ENCODE measurements at regions not wholly inside any gene's neighbourhood (a gene's known extent, or its start where the extent isn't known, plus 50 kb on each side); places are given as distances from the start of the nearest gene placed in this dataset.

DNA sequence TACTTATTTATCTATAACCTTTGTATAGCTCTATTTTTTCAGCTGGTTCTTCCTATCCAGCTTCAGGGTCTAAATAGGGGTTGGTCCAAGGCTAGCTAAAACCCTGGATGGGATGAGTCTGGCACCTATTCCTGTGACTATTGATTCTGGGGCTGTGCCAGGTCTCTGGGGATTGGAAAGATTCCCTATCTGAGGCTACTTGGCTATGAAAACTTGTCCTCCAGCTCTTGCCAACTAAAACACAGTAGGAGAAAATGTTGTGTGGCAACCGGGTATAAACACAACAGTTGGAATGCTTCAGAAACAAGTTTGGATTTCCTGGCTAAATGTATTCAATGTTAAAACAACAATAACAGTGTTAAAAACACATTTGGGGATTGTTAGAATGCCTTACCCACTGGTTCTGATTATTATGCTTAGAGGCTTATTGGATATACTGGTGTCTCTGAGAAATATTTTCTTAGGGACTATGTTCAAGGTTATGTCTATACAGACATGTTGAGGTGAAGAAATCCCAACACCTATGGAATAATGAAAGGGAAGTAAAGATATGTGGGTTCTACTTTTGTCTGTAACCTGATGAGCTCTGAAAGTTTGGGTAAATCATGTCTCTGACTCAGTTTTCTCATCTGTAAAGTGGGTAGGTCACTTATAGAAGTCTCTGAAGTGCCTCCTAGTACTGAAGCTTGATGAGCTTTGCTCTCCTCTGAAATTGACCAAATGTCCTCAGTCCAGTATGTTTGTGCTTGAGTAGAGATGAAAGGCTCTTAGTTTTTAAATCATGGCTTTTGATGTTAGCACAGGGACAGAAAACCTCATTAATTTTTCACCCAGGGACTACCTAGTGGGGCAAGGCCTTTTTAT, 460.7 kb downstream of the MTX2 start:
- DNase-seq (ENCODE audit: low read depth in 2 of 2) = no peak

DNA sequence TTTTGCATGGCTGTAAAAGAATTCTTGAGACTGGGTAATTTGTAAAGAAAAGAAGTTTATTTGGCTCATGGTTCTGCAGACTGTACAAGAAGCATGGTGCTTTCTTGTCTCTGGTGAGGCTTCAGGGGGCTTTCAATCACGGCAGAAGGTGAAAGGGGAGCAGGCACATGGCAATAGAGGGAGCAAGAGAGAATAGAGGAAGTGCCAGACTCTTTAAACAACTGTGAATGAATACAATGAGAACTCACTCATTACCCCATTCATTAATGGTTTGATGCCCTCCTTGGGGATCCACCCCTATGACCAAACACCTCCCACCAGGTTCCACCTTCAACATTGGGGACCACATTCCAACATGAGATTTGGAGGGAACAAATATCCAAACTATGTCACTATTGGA, 463.5 kb downstream of the MTX2 start:
- DNase-seq (ENCODE audit: low read depth in 2 of 2) = no peak

DNA sequence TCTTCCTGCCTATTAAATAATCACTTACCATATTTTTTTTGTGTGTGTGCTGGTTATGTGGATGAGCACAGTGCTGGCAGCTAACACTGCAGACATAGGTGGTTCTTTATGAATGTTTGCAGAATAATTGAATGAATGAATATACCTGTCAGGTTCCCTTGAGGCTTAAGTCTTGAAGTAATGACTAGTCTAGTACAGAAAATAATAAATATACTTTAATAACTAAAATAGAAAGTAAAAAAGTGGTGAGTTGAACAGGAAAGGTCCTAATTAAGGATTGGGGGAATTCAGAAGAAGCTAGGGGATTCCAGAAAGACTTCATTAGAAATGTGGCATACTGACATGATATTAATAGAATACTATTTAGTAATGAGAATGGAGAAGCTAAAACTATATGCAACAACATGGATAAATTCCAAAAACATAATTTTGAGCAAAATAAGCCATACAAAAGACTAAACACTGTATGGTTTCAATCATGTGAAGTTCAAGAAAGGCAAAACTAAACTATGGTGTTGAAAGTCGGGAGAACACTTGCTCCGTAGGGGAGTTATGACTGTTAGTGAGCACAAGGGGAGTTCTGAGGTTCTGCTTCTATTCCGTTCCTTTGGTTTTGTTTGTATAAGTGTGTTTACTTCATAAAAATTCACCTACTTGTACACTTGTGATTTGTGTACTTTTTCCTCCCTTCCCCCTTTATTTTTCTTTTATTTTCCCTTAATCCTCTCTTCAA, 464.6 kb downstream of the MTX2 start:
- no peak for DNase-seq (ENCODE audit: low read depth in 2 of 2)

DNA sequence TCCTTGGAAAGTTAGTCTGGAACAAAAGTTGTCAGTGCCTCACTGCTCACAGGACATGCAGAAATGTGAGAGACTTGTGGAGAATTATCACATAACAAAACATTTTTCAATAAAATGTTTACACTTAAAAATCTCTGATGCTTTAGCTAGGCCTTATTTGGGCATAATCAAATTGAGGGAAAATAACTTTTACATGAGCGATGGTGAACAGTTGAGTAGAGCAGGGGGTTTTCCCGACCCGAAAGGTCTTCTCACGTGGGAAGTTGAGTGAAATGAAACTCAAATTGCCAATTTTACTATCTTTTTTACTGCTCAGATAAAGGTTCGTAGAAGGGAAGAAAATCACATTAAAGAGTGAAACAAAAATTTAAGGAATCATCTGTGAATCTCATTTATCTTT, 465.6 kb downstream of the MTX2 start:
- DNase-seq (ENCODE audit: low read depth in 2 of 2) = no peak

DNA sequence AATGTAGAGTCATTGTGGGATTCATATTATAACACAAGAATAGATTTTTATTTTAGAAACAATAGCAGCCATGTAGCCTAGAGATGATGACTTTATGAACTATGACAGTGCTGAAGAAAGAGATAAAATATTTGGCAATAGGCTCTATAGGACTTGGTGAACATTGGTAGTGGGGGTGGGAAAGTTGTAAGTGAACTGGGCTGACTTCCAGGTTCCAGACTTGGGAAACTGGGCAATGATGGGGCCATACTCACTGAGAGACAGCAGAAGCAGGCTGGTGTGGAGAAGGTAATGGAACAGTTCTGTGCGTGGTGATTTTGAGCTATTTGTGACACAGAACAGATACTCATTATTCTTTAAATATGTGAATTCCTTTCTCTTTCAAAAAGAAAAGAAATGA, 470.3 kb upstream of the HNRNPA3 start:
- DNase-seq (ENCODE audit: low read depth in 2 of 2) = no peak

DNA sequence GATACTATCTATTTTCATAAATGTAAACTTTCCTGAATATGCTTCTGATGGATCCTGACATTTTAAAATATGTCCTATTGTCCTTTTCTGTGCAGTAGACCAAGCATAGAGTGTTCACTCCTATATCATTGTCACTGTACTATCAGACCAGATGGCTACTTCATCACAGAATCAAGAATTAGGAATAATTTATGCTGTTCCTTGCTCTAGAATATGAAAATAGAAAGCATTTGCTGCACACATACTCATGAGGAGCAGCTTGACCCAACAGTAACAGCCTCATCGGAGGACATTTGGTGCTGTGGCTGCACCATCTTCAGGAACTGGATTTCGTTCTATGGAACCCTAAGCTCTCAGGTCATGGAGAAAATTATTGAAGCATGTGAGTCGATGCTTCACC, 468.9 kb upstream of the HNRNPA3 start:
- no peak for DNase-seq (ENCODE audit: low read depth in 2 of 2)

DNA sequence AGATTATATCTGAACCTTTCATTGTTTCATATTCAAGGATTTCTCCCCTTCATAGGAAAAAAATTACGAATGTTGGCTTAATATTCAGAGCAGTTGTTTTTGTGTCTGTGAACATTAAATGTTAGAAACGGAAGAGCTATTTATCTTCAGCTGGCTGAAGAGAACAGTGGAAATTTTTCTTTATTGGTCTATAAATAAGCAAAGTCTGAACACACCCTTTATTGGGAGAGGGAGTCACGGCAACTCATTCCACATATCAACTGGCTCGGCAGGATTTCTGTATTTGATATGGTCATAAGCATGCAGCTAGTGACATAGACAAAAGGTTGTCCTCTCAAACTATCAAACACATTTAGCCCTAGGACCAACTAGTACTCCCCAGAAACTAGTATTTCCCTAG, 468.4 kb upstream of the HNRNPA3 start:
- DNase-seq (ENCODE audit: low read depth in 2 of 2) = no peak

DNA sequence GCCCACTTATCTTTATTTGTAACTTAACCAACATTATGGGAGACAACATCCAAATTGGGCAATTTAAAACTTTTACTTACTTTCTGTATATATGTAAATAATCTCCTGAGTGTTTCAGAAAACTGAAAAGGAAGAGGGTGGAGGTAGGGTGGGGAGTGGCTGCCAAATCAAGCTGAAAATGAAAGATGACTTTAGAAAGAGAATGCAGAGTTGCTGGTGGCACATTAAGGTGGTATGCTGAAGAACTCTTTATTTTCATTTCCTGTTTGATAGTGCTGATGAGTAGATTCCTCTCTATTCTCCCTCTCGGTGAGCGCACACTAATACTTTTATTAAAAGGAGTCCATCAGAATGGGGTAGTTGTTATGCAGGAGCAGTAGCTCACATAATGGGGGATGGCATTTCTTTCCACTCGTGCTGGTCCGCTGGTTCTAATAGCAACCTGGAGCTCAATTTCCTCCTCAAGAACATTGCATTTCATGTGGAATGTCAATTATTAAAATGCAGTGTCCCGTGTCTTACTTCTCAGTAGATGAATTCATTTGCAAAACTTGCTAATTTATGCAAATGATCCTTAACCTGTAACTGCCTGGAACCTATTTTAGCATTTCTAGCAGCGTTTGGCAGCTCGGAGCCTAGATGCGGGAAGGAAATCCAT, 466.9 kb upstream of the HNRNPA3 start:
- no peak for DNase-seq (ENCODE audit: low read depth in 2 of 2)

DNA sequence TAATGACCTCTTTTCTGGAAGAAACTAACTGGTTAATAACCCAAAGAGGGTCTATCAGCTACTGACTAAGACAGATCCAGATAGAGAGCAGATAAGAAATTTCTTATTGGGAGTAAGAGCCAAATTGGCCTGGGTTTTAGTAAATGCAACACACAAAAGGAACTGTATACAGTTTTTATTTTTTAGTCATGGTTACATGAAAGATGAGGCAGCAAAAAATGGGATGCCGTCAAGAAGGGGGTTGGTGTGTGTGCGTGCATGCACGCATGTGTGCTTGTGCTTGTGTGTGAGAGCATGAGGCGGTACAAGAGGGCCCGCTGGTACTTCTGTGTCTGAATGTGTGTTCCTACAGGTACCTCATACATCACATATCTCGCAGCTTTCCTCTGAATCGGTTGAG, 466.2 kb upstream of the HNRNPA3 start:
- no peak for DNase-seq (ENCODE audit: low read depth in 2 of 2)

DNA sequence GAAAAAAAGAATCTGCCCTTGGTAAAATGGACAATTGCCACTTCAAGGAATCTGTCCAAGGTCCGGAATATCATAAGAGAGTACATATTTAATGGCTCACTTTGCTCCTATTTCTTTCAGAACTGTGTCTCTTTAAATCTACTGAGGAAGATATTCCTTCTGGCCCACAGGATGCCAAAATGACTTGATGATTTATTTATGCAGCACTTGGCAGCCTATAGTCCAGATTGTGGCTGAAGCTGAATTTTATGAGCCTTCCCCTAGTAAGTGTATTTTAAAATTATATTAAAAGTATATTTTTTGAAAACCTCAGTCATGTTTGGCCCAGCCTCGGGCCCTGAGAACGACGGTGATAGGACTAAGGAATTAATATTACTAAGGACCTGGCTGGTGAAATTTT, 465.1 kb upstream of the HNRNPA3 start:
- no peak for DNase-seq (ENCODE audit: low read depth in 2 of 2)

DNA sequence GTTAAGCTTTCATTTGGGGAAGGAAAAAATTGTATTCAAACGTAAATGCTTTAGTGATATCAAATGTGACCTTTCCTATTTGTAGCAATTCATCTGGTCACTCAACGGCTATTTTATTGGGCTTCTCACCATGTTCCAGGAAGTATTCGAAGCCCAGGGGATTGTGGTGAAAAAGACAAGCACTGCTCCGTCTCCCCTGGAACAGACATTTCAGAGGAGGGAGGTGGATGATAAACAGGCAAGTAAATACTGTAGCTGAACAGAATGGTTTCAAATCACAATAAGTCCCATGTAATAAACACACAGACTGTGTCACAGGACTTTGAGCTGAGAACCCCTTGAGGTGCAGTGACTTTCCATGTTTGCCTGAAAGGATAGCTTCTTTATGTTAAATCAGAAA, 464.7 kb upstream of the HNRNPA3 start:
- no peak for DNase-seq (ENCODE audit: low read depth in 2 of 2)

DNA sequence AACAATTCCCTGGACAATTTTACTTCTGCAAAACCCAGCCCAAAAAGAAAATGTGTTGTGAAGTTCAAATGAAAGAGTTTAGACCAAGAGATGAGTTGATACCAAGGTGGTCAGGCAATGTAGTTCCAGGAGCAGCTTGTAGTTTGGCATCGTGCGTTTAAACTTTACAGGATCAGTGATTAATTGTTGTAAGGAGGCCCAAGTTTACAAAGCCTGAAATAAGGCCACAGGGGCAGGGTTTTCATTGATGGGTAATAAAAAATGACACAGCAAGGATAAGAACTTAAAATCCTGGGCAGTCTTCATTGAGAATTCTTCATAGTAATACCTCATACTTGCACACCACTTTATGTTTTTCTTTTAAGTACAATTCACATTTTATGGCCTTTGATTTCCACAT, 463.9 kb upstream of the HNRNPA3 start:
- no peak for DNase-seq (ENCODE audit: low read depth in 2 of 2)

DNA sequence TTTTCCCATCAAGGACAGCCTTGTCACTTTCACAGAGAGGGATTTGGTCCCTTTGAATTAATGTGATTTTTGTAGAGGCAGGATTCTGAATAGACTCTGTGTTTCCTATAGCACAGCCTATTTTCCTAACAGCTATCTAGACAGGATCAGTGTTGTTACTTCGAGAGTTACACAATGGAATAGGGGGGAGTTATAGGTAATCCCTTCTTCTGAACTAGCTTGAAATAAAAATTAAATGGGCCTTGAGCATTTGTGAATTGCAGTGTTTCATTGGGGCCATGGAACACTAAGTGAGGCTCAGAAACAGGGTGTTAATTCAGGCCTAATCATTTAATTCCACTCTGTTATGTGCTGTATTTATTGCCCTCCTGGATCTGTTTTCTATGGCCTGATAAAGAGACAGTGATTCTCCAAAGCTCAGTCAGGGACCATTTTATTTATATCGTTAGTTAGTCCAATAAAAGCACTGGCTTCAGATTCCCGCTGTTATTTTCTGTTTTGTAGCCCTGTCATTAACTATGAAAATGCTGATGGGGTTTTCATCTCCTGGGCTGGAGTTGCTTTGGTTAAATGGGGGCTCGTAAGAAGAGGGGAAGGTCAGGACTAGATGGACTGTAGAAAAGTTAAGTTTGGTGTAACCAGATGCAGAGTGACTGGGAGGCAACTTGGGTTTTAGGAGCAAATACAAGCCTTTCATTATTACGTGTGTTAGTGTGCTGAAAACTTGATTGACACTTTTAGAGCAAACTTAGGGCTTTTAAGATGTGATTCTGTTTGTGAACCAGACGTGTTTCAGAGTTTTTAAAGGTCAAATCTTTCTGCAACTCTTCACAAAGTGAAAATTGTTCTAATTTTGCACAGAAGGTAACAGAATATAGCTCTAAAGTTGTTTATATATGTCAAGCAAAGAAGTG, 461.0 kb upstream of the HNRNPA3 start:
- no peak for DNase-seq (ENCODE audit: low read depth in 2 of 2)

DNA sequence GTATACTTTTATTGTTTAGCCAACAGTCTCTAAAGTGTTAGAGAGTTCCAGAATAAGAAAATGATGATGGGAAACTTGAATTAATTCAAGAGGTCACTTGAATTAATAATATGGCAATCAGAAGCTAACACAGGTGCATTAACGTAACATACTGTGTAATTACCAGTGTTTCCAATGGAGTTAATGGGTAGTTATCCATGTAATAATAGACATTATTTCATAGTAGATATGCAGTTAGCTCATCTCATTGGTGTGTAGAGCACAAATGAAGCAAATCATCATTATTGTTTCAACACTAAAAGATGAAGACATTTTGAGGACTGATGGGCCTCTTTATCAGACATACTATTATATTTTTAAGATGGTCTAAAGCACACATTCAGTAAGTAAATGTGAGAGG, 460.3 kb upstream of the HNRNPA3 start:
- DNase-seq (ENCODE audit: low read depth in 2 of 2) = no peak

DNA sequence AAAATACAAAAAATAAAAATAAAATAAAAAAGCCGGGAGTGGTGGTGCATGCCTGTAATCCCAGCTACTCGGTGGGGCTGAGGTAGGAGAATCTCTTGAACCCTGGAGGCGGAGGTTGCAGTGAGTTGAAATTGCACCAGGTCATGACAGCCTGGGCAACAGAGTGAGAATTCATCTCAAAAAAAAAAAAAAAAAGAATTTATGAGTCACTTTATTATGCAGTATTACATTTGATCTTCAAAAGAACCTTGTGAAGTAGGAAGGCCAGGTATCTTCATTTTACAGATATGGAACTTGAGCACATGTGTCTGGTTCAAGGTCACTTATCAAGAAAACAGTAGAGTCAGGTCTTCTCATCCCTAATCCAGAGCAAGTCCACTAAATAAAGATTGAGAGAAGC, 459.4 kb upstream of the HNRNPA3 start:
- DNase-seq (ENCODE audit: low read depth in 2 of 2) = no peak

DNA sequence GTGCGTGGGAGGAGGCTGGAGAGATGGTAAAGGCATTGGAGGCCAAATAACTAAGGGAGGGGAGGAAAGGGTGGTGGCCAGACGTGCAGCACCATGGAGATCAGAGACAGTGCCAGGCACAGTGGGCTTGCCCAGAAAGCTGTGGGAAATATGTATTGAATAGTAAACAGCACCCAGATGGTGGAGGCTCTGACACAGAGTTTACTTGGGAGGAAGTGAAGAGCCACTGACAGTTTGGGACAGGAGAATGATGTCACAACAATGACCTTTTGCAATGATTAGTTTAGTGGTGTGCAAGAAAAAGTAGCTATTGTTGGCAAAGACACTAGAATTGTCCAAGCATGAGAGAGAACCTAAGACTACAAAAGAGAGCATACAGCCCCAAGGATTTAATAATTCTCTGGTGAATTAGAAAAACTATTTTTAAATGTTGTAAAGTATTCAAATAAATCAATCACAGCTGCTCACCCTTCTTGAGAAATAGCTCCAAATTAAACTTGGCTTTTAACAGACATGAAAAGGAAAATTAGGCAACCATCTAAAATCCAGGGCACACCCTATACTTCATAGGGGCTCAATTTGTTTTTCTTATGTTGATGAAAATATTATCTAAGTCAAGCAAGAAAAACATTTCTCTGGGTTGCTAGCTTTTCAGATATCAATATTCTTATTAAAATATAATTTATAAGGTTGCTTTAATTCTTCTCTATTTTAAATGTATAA, 458.7 kb upstream of the HNRNPA3 start:
- no peak for DNase-seq (ENCODE audit: low read depth in 2 of 2)

DNA sequence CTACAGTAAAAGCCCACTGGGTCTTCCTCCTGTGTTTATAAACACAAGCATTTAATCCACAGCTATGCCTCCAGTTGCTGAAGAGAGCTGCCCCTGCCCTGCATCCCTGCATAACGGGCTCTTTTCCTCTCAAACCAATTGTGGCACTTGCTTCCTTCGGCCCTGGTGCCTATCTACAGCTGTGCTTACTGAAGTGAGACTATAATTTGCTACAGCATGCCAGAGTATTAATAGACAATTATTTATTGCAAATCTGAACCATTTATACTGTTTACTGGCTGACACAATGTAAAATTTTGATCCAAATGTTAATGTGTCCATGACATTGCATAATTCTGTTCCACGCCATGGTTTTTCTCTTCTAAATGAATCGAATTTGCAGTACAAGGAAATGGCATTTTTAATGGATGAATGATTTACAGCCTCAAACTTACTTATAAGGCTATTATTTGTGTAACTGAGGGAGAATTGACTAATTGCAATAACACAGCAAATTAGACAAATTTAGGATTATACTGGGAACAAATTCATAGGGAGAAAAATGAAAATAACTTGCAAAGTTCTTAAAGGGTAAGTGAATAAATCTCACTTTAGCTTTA, 457.0 kb upstream of the HNRNPA3 start:
- DNase-seq (ENCODE audit: low read depth in 2 of 2) = no peak

DNA sequence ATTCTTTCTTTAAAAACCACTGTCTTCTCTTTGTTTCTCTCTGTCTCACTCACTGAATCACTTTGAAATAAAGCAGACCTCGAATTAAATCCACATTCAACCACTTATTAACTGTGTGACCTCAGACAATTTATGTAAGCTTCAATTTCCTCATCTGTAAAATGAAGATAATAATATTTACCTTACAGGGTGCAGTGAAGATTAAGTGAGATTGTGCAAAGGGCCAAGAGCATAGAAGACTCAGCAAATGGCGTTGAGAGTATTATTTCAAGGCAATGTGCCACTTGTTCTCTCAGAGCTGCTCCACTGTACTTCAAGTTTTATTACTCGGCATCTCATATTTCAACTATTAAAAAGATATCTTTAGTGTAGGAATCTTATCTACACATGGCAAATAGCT, 454.2 kb upstream of the HNRNPA3 start:
- no peak for DNase-seq (ENCODE audit: low read depth in 2 of 2)

DNA sequence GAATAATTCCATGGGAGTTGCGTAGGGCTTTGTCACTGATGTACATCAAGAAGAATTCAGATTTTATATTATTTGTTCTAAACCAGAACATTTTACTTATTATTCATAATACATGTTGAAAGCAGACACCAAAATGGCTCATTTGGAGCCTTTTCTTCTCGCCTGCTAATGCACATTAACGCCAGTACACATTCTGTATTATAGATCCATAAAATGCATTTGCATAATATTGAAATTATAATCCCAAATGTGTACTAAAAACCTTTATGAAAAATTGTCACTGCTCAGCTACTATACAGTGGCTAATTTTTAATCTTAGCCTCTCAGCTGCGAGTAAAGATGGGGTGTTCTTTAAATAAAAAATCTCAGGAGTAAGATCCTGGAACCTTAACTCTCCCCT, 452.2 kb upstream of the HNRNPA3 start:
- no peak for DNase-seq (ENCODE audit: low read depth in 2 of 2)

DNA sequence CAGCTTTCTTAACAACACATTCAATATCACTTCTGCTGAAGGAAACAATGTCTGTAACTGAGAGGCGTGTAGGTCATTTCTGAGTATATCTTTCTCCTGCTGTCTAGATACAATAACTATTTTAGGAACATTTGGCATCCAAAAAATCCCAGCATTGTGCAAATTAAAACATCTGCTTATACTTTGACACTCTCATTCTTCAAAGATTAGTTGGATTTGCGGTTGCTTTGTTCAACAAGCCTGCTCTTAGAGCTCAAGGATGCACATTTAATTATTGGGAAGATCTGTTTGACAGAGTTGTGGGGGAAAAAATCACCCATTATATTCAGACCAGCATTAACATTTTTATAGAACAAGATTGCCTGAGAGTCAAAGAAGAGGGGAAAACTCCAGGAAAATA, 449.5 kb upstream of the HNRNPA3 start:
- DNase-seq (ENCODE audit: low read depth in 2 of 2) = no peak
